ENCODE measurements at regions not wholly inside any gene's neighbourhood (a gene's known extent, or its start where the extent isn't known, plus 50 kb on each side); places are given as distances from the start of the nearest gene placed in this dataset.

GRCh38 chr6:126551832-126552231 lies 211.9 kb downstream of the CENPW start:
- in situ Hi-C loops (cut with HindIII; ENCODE audit: low pct_unique_long_range_greater_than_20kb, low sequenced_read_pairs), result no loop called here

GRCh38 chr6:126553854-126554253 lies 213.9 kb downstream of the CENPW start:
- no peak for DNase-seq (ENCODE audit: low read depth, low spot score)
- in situ Hi-C loops (cut with HindIII; ENCODE audit: low pct_unique_long_range_greater_than_20kb, low sequenced_read_pairs), result no loop called here

More at GRCh38 chr6:126551832-126552231, 211.9 kb downstream of the CENPW start:
- DNase-seq (ENCODE audit: low read depth, low spot score), result no peak

DNA sequence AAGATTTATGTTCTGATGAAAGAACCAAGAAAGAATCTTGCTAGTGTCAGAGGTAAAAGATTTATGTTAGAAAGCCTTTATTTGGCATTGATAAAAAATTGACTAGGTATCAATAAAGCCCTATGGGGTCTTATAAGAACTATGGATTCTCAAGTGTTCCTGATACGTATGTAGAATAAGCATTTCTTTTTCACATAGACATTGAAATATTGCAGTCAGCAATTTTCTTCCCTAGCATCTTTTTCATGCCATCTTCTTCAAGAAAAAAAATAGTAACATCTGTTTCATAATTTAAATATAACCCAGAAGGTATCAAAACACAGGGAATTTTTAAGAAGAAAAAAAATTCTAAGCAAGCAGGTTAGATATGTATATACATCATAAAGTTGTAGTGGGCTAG lies 230.6 kb downstream of the CENPW start:
- DNase-seq (ENCODE audit: low read depth, low spot score), result no peak
- in situ Hi-C loops (cut with HindIII; ENCODE audit: low pct_unique_long_range_greater_than_20kb, low sequenced_read_pairs), result no loop called here

DNA sequence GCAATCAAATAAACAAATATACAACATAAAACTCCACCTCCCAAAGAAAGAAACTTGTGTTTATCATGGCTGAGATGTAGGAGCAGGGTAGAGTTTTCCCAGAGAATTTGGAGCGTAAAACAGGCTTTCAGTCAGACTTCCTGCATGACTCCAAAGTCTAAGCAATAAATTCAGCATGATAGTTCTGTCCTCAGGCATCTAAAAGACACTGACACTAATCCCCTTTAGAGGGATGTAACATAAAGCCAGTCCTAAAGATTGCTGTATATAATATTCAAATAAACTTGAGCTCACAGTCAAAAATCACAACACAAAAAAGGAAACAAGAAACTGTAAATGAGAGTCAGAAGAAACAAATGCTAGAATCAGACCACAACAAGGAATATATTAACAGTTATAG lies 234.4 kb downstream of the CENPW start:
- DNase-seq (ENCODE audit: low read depth, low spot score), result no peak
- in situ Hi-C loops (cut with HindIII; ENCODE audit: low pct_unique_long_range_greater_than_20kb, low sequenced_read_pairs), result no loop called here

- no peak for DNase-seq (ENCODE audit: low read depth, low spot score)
- in situ Hi-C loops (cut with HindIII; ENCODE audit: low pct_unique_long_range_greater_than_20kb, low sequenced_read_pairs), result no loop called here
Measured at GRCh38 chr6:126581316-126581715, 241.4 kb downstream of the CENPW start.

GRCh38 chr6:126600258-126600916 lies 260.5 kb downstream of the CENPW start:
- in situ Hi-C loops (cut with HindIII; ENCODE audit: low pct_unique_long_range_greater_than_20kb, low sequenced_read_pairs), result no loop called here
- no peak for DNase-seq (ENCODE audit: low read depth, low spot score)

DNA sequence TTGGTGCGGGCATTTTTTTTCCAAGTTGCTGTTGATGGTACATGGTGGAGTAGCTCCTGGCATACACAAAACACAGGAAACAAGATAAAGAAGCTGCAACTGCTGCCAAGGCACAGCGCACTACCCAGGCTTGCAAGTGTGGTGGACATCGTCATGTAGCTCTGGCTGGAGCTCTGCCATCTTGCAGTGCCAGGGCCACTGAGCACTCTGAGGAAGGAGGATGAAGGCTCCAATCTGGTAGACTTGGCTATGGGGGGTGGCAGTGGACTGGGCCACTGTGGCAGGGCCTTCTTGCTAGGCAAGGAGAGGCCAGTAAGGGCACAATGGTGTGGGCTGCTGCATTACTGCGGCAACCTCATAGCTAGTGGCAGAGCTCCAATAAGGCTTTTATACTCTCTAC lies 263.5 kb downstream of the CENPW start:
- DNase-seq (ENCODE audit: low read depth, low spot score), result no peak
- in situ Hi-C loops (cut with HindIII; ENCODE audit: low pct_unique_long_range_greater_than_20kb, low sequenced_read_pairs), result no loop called here

GRCh38 chr6:126605089-126605488 lies 265.2 kb downstream of the CENPW start:
- in situ Hi-C loops (cut with HindIII; ENCODE audit: low pct_unique_long_range_greater_than_20kb, low sequenced_read_pairs), result no loop called here
- DNase-seq (ENCODE audit: low read depth, low spot score), result no peak

DNA sequence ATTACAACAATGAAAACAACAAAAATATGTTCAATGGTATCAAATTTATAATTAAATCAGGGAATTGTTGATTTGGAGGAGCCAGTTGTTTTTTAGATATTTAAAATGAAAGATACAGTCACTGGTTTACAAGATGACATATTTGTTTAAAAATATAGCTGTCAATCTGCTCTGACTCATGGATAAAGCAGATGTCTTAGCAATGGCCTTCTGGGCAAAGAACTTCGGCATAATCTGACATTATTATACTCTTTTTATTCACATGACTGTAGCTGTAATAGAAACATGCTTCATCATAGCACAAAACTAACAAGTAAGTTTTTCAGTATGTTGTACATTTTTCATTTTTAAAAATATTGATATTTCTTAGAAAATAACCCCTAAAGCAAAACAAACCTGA lies 267.4 kb downstream of the CENPW start:
- in situ Hi-C loops (cut with HindIII; ENCODE audit: low pct_unique_long_range_greater_than_20kb, low sequenced_read_pairs), result no loop called here
- DNase-seq (ENCODE audit: low read depth, low spot score), result no peak

GRCh38 chr6:126608681-126609080 lies 268.8 kb downstream of the CENPW start:
- no peak for DNase-seq (ENCODE audit: low read depth, low spot score)
- in situ Hi-C loops (cut with HindIII; ENCODE audit: low pct_unique_long_range_greater_than_20kb, low sequenced_read_pairs), result no loop called here

DNA sequence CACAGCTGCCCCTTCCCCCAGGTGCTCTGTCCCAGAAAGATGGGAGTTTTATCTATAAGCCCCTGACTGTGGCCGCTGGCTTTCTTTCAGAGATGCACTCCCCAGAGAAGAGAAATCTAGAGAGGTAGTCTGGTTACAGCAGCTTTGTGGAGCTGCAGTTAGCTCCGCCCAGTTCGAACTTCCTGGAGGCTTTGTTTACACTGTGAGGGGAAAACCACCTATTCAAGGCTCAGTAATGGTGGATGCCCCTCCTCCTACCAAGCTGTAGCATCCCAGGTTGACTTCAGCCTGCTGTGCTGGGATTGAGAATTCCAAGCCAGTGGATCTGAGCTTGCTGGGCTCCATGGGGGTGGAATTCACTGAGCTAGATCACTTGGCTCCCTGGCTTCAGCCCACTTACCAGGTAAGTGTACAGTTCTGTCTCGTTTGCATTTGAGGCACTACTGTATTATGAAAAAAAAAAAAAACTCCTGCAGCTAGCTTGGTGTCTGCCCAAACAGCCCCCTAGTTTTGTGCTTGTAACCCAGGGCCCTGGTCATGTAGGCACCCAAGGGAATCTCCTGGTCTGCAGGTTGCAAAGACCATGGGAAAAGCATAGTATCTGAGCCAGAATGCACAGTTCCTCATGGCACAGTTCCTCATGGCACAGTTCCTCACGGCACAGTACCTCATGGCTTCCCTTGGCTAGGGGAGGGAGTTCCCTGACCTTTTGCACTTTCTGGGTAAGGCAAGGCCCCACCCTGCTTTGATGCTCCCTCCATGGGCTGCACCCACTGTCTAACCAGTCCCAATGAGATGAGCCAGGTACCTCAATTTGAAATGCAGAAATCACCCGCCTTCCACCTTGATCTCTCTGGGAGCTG lies 275.0 kb downstream of the CENPW start:
- no peak for DNase-seq (ENCODE audit: low read depth, low spot score)
- in situ Hi-C loops (cut with HindIII; ENCODE audit: low pct_unique_long_range_greater_than_20kb, low sequenced_read_pairs), result no loop called here

DNA sequence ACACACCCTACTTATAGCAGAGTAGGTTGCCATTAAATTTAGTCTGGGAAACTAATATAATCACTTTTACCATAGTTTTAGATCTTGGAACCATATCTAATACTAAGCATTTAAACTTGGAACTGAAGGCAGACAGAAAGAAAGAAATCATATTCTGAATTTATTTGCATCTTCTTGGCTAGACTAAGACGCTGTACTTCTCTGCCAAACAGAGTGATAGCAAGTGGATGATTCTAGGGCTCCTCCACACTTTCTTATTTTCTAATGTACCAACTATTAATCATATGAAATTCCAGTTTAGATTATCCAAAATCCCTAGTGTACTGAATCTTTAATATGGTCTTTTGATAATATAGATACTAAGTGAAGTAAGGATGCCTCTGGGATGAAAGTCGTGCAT lies 277.0 kb downstream of the CENPW start:
- DNase-seq (ENCODE audit: low read depth, low spot score), result no peak
- in situ Hi-C loops (cut with HindIII; ENCODE audit: low pct_unique_long_range_greater_than_20kb, low sequenced_read_pairs), result no loop called here

GRCh38 chr6:126618639-126619343 lies 278.9 kb downstream of the CENPW start:
- DNase-seq (ENCODE audit: low read depth, low spot score), result no peak
- in situ Hi-C loops (cut with HindIII; ENCODE audit: low pct_unique_long_range_greater_than_20kb, low sequenced_read_pairs), result no loop called here

DNA sequence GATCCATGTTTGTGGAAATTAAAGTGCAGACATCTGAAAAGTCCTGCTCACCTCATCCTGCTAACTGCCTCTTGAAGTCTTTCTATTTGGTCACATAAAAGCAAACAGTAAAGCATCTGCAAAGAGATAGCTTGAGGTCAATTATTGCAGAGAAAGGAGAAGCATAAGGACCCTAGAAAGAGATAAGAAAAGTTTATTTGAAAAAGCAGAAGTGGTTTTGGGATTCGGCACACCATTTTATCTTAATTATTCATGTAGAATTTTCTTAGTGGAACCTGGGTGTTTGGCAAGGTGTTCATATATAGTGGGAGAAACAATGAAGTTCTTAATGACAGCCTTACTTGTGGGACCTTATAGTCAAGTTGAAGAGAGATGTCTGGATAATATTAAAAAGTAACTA lies 280.8 kb downstream of the CENPW start:
- no peak for DNase-seq (ENCODE audit: low read depth, low spot score)
- in situ Hi-C loops (cut with HindIII; ENCODE audit: low pct_unique_long_range_greater_than_20kb, low sequenced_read_pairs), result no loop called here

DNA sequence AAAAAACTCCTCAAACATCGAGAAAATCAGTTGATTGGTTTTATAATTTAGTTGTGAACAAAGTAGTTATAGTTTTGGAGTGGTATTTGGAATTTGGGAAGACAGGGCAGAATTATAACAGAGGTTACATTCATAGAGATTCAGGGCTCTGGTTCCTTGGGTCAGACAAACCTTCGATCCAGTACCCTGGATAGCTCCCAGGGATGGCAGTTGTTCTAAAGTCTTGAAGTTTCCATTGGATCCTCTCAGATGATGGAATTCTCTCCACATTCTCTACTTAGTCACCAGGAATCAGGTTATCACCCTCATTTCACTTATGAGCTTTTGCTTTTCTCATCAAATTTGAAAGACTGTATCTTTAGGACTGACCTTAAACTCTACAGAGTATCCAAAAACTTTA lies 285.1 kb downstream of the CENPW start:
- in situ Hi-C loops (cut with HindIII; ENCODE audit: low pct_unique_long_range_greater_than_20kb, low sequenced_read_pairs), result no loop called here
- no peak for DNase-seq (ENCODE audit: low read depth, low spot score)

GRCh38 chr6:126628125-126628524 lies 288.2 kb downstream of the CENPW start:
- in situ Hi-C loops (cut with HindIII; ENCODE audit: low pct_unique_long_range_greater_than_20kb, low sequenced_read_pairs), result no loop called here
- peak; percentile 26 for DNase-seq (ENCODE audit: low read depth, low spot score)

GRCh38 chr6:126631363-126631762 lies 291.4 kb downstream of the CENPW start:
- DNase-seq (ENCODE audit: low read depth, low spot score), result no peak
- in situ Hi-C loops (cut with HindIII; ENCODE audit: low pct_unique_long_range_greater_than_20kb, low sequenced_read_pairs), result no loop called here

DNA sequence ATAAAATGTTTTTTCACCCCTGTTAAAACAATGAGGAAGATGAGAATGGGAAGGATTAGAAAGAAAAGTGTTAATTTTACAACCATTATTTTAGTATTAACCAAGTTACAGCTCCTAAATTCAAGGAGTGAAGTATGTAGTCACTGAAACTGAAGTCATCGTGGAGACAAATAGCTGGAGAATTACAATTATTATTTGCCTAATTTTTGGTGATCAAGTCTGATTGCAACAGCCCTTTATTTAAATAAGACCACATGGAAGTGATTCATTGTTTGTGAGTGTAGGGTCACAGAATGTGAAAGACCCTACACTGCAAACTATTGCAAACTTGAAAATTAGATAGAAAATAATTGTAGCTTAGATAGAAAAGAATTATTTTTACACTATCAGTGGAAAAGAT lies 292.4 kb downstream of the CENPW start:
- no peak for DNase-seq (ENCODE audit: low read depth, low spot score)
- in situ Hi-C loops (cut with HindIII; ENCODE audit: low pct_unique_long_range_greater_than_20kb, low sequenced_read_pairs), result no loop called here

- in situ Hi-C loops (cut with HindIII; ENCODE audit: low pct_unique_long_range_greater_than_20kb, low sequenced_read_pairs), result no loop called here
- no peak for DNase-seq (ENCODE audit: low read depth, low spot score)
Measured at GRCh38 chr6:126633373-126633772, 293.5 kb downstream of the CENPW start.

Data from SK-MEL-5 (cell line).